Stimulated activated CD4-positive, alpha-beta T cell treated with anti-CD3 and anti-CD28 coated beads, Interleukin-15, amount 100 ng/mL, for 24 hours (primary cell): ENCODE measurements at regions not wholly inside any gene's neighbourhood (a gene's known extent, or its start where the extent isn't known, plus 50 kb on each side); places are given as distances from the start of the nearest gene placed in this dataset.
"Not testable (repeated sequence)": the region's sequence is repeated elsewhere in the genome, so short reads cannot be mapped to it uniquely, and the experiment has no call there.

Experiments
- DNase-seq: peaks from one replicate; pipeline ENCODE4 v3.0.0-alpha.2; 2020

DNA sequence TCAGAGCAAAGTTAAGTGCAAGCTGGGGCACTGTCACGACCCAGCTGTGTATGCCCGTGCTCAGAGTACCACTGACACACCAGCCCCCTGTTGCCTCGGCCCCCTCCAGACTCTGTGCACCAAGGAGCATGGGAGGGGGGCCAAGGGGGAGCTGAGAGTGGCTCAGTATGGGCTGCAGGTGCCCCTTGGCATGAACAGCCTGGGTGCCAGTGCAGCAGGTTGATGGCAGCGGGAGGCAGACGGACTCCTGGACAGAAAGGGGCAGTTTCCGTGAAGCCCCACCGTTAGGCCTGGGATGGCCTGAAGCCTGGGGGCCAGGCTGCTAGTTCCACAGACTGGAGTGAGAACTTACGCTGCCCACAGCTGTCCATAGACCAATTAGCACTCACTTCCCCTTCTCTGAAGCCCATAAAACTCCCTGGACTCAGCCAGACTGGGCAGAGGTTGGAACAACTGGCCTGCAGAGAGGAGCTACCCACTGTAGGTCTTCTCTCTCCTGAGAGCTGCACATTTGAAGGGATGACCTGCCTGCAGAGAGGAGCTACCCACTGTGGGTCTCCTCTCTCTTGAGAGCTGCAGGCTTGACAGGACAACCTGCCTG lies 182.8 kb downstream of the DEPDC1B start:
- DNase-seq = no peak

DNA sequence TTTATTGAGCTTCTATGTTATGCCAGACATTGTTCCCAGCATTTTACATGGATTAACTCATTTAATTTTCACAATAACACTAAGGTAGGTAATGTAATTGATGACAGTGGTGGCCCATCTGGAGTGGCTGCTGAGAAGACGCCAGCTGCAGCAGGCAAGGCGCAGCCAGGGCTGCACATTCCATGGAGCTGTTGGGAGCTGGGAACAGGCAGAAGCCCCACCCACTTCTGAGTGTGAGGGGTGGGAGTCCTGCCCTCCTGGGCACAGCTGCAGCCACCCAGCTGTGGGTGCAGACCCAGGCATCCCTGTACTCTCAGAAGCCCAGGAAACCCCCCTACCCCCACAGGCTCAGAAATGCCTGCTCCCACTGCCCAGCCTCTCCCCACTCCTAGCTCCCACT lies 183.3 kb downstream of the DEPDC1B start:
- DNase-seq = no peak

DNA sequence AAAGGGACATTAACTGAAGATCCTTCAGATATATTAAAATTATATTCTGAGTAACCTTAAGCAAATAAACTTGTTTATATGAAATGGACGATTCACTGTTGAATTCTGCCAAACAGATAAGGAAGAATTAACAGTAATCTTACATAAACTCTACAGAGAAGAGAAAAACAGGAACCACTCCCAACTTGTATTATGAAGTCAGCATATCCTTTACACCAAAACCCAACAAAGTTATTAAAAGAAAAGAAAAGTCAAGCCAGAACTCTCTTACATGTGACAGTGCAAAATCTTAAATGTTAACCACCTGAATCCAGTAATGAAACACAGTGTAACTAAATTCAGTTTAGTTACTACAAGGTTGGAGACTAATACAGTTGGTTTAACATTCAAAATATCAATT lies 185.8 kb downstream of the DEPDC1B start:
- DNase-seq = no peak

DNA sequence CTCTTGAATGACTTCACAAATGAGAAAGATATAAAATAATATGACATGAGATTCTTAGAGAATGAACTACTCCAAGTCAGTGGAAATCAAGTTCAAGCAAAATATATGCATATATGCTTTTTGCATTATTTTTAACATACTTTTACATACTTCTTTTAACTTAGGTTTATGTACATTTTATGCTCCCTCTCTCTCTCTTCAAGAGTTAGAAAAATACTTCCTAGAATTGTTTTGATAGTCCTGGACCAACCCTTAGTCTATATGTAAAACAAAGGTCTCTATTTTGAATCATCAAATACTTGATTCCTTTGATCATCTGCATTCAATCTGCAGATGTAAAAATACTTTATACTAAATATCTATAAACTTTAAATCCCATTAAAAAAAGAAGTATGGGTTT lies 187.8 kb downstream of the DEPDC1B start:
- DNase-seq = no peak

DNA sequence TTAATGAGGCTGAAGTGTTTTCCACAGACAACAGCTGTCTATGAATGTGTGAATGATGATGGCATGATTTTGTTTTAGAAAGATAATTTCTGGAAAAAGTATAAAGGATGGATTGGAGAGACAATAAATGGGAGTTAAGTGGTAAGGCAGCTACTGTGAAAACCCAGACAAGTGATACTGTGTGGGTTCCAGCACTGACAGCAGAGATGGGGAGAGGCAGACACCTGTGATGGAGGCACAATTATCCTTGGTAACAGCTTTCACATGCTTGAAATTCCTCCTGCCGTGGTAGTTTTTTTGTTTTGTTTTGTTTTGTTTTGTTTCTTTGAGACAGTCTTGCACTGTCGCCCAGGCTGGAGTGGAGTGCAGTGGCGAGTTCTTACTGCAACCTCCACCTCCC lies 189.3 kb downstream of the DEPDC1B start:
- DNase-seq = no peak

DNA sequence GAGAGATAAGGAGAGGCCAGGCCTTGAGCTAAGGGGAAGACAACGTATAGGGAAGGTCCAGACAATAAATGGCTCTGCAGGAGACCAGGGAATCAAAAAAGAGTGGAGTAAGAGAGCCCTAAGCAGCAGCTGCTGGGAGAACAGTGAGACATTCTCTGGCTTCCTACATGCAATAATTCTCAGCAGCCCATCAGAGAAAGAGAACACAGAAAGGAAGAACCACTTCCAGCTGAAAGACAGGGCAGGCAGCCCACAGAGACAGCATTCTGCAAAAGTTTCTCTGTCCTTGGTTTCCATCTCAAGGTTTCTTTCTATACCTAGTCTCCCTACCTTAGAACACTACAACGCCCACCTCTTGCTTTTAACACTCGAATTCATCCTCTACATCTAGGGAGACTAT lies 189.9 kb downstream of the DEPDC1B start:
- DNase-seq = no peak

DNA sequence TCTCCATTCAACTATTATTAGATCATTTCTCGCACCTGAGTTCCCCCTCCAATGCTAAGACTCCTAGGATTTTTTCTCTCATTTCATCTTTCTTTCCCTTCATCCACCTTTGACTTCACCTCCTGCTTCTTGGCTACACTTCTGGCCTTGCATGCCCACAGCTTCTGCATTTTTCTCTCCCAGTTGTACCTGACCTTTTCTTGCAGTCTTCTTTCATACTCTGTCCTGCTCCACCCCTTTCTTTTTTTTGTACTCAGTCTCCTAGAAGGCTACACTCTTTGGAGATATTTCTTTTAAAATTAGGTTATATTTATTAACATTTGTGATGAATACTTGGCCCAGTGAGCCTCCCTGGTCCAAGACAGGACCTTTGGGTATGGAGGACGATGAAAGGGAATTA lies 190.4 kb downstream of the DEPDC1B start:
- DNase-seq = no peak

DNA sequence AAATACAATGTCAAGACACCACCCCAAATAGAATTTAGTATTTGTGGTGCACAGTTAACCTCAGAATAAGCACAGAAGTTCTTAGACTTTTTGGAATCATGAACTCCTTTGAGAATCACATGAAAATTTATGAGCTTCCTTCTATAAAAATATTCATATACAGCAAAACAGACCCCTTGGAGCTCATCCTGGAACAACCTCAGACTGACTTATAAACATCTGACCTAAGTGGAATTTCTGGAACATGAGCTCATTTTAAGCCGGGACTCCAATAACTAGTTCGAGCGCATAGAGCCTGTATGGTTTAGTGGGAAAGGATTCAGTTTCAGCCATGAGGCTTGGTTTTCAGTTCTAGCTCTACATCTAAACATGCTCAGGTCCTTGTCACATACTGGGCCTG lies 192.3 kb downstream of the DEPDC1B start:
- no peak for DNase-seq

DNA sequence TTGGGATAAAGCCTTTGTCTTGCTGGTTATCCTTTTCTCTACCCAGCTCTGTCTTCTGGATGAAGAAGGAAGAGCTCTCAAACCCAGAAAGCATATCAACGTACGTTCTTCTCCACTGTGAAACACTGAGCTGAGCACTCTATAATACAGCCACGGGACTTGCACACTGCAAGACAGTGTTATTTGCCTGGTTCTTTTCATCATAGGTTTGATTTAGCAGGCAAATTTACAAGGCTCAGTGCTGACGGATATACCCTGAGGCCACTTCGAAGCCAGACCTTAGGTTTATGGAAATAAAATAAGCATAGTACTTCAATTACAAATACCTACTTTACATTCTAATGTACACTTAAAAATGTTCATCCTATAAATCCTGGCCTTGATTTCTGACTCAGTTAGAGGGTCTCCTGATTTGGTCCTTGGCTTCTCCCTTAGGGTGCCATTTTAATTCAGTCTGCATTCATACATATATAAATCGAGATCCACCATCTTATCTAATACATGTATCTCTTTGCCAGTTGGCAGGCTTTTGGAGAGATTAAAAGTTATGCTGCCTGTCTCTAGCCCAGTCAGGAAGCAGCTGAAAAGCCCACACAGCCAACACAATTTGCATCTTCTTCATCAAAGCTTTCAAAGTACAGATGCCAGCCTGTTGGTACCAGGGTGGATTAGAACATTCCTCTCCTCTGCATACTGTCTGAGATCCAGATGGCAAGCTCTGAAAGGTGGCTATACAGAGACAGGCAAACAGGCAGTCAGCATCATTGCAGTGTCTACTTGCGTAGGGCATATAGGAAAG lies 194.4 kb downstream of the DEPDC1B start:
- no peak for DNase-seq

DNA sequence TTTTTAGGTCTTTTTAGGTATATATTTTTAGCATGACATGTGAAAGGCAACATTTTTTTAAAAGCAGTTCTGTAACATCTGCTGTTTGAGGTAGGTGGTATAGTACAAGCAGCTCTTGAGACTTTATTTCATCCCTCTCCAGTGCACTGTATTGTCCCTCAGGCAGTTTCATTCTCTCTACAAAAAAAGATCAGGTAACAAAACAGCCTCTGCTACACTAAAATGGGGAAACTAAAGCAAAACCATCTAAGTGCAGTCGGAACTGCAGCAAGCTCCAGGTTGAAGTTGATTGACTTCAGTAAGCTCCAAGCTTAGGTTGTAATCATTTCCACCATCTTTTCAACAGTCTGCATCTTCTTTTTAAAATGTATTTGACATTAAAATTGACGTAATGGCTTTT lies 195.6 kb downstream of the DEPDC1B start:
- DNase-seq = no peak

DNA sequence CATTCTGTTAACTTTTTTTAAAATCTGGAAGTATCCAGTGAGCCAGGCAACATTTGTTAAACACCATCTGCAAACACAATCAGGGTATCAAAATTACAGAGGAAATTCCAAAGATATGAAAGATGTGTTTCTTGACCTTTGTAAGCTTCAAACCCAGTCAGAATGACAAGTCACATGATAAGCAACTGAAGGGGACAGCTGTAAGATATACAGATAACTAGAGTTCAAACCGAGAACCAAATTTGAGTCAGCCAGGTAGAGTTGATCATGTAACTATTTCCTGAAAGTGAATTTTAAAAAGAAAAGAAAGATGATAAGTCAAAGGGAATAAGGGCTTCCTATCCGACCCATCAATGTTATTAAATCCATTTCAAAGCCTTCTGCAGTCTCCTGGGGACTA lies 196.2 kb downstream of the DEPDC1B start:
- no peak for DNase-seq

DNA sequence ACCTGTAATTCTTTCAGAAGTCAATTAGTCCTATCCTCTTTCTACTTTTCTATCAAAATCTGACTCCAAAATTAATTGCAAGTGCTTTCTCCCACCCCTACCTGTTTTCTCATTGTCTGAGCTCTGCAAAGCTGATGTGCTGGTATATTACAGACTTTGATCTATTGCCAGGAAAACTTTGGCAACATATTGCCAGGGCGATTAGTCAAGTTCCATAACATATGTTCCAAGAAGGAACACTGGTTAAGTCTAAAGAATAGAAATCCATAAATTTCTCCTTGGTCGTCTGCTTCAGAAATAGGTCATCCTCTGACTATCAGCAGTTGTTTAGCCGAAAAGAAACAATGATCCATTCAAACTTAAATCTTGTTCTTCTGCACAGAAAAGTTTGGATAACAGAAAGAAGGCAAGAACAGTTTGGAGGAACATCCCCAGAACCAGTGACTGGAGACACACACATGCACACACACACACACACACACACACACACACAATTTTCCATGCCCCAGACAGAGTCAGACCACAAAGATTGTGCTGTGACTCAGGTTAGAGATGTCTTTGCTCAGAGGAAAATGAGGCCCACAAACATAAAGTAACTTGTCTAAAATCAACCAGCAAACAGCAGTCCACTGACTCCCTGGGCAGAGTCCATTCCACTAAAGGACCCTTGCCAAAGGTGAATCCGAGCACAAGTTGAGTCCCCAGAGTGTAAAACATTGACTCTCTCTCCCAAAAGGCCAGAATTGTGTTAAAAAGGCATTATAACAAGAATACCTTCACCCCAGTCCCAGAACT lies 202.1 kb downstream of the DEPDC1B start:
- DNase-seq = no peak

DNA sequence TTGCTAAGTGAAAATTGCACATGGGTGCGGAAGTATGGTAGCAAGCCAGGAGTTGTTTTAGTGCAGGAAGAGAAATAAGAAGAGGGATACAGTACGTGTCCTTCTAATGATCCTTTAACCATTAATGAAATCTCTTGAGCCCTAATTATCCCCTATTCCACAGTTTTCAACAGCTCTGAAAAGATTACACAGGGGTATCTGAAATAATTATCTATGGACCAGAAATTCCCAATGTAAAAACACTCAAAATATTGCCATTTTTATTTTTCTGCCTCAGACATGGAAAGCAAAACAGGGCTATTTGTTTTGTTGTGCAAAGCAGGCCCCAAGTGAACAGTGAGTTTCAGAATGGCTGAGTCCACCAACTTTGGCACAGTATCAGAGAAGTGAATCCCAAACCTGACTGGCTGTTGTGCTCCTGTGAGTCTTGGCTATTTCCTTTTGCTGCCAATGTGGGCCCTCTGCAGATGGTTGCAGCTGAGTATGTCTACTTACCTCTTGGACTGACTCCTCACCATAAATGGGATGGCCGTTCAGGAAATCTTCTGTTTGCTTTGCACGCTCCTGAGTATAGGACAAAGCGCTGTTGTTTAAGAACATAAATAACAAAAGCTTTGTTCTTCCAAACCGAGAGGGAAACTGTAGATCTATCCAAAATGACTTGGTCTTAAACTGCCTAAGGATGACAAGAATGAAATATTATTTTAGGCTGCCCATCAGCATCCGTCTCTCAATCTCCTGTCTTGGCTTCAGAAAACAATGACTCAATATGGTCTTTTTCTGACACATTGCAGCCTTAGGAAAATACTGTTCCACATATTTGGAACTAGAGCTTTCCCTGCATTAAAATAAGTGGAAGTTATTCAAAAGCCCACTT lies 204.1 kb downstream of the DEPDC1B start:
- DNase-seq = no peak

DNA sequence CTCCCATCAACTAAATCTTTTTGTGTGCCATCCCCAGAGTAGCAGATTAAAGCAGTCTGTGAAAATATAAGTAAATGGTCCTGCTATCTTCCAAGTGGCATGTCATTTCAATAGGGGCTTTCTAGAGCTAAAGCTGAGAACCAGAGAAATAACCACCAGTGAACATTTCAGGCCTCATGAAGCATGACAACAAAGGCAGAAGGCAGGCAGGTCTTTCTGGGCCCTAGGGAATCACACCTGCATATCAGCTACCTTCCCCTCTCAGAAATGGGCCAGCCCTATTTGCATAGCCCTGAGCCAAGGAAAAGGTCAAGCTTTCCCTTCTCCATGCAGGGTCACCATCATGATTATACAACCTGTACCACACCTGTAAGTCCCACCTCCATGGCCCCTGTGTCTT lies 205.3 kb downstream of the DEPDC1B start:
- no peak for DNase-seq

DNA sequence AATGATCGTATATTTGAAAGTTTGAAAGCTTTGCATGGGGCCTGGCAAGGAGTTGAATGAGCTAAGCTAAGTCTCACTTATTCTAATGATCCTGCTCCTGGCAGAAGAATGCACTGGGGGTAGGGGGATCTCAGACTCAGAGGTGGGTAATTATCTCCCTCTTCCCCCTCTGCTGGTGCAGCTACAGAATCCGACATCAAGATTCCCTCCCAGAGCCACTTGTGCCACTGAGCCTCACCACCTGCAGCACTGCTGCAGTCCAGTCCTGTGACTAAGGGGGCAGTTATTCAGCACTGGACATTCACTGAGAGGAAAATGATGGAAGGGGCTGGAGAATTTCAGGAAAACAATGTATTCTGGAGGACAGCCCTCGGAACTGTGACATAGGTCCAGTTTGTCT lies 205.8 kb downstream of the DEPDC1B start:
- no peak for DNase-seq

DNA sequence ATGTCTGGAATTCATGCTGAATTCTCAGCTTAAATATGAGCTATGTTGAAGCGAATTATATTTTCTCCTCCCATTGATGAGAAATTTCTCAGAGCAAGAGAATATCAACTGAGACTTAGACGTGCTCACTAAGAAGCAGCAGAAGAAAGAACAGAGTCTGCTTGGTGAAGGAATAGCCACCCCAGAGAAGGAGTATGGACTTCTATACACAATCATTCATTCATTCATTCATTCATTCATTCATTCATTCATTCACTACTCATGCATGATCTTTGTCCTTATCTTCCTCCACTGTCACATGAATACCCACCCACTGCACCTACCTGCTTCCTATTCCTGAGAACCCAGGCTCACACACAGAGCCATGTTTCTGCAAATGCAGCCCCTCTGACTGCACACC lies 206.6 kb downstream of the DEPDC1B start:
- DNase-seq = no peak

DNA sequence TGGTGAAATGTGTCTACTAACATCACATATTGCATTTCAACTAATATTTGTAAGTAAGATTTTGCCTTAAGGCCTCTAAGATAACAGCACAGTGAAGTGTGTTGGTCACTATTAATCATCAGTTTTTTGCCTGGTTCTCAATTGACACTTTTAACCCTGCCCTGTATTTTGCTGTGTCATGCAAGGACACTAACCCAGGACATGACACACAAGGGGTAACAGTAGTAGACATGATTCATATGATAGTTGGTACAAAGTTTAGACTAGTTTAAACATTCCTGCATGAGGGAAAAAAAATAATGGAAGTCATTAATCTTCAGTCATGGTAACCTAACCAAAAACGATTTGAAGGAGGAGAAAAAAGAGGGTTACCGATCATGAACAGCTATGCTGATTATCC lies 207.0 kb downstream of the DEPDC1B start:
- DNase-seq = no peak

DNA sequence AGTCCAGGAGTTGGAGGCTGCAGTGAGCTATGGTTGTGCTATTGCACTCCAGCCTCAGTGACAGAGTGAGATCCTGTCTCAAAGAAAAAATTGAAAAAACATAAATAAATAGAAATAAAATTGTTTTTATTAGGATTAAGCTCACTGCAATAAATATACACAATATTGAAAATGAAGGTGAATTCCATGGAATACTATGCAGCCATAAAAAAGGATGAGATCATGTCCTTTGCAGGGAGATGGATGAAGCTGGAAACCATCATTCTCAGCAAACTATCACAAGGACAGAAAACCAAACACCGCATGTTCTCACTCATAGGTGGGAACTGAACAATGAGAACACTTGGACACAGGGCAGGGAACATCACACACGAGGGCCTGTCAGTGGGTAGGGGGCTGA lies 207.6 kb downstream of the DEPDC1B start:
- not testable (repeated sequence) for DNase-seq

DNA sequence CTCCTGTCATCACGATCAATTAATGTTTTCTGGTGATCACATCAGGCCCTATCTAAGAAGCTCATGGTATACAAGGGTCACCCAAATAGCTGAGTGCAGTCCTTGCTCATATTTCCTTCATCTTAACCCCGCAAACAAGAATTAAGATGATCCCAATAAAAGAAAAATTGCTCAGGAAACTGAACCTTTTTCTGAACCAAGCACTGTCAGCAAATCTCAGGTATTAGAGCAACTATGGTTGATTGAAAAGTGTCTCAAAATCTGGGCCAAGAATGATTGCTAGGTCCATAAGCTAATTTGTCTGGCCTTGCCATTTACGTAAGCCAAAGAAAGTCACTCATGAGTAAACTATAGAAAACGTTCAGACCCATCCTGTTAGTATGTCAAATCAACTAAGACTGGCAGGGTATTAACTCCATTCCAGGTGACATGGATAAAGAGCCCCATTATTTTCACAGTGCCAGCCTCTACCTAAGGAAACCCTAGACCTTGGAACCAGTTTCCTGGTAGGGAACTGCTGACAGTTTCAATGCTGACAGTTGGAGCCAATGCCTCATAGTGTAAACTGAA lies 209.3 kb downstream of the DEPDC1B start:
- no peak for DNase-seq

DNA sequence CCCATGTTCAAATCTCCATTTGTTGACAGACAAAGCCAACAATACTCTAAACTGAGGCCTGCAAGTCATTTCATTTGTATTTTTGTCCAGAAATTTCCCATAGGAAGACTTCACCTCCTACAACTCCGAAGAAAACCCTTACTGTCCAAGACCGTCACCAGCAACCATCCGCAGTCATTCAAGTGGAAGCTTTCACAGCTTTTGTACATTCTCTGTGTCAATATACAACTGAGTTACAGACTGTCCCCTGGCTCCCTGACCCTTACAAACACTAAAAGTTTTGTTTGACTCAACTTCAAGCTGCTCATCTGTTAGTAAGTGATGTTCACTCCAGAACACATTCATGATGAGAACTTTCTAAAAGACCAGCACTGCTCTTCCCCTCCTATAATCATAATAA lies 210.1 kb downstream of the DEPDC1B start:
- no peak for DNase-seq

DNA sequence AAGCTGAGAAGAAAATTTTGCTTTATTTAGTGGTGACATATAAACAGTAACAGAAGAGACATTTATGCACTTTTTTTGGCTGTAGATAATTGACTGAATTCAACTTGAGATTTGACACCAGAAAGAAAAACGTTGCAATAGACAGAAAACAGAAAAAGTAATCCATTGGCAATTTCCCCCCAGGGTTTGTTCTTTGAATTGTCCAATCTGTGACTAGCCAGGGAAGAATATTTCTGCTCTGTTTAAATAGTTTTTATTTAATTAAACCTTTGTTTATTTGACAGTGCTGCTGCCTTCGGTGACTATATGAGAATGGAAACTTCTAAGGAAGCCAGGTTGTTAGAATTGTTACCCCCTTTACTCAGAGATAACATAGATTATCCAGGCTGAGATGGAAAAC lies 210.6 kb downstream of the DEPDC1B start:
- DNase-seq = no peak

DNA sequence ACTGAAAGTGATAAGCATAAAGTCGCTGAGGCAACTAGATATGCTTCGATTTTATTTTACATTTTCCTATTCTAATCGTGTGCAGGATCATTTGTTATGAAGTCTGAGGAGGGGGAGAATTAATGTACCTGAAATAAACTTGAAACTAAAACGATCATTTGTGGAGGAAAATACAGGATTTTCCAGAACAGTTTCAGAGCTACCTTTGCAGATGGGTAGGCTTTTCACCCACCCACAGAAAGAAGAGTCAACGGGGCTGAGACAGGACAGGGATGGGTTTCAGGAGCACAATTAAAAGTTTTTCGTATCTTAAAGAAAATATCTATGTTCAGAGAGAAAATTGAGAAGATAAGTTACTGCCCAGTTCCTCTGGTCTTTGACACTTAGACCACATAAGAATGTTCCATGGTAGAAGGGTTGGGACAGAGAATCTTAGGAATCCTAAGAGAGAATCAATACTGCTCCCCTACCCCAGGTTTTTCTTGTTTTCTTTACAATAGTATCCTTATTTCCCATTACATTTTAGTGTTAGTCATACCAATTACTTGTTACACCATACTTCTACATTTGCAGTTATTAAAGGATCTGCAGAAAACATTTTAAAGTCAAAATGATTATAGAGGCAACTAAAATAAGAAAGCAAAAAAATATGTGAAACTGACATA lies 211.4 kb downstream of the DEPDC1B start:
- no peak for DNase-seq
